ENCODE measurements at regions not wholly inside any gene's neighbourhood (a gene's known extent, or its start where the extent isn't known, plus 50 kb on each side); places are given as distances from the start of the nearest gene placed in this dataset.

GRCh38 chr3:6251612-6252400 is 609.1 kb upstream of the GRM7 start:
- TF ChIP-seq CTCF (conservative IDR thresholded peaks at IDR 0.05; ENCODE audit: low read length) = no peak
- no peak overlapping the region for H3K4me3 ChIP-seq (ENCODE audit: low read length)
- DNase-seq (ENCODE audit: low read depth) = no peak

- no peak overlapping the region for H3K4me3 ChIP-seq (ENCODE audit: low read length)
- DNase-seq (ENCODE audit: low read depth) = no peak
- TF ChIP-seq CTCF (conservative IDR thresholded peaks at IDR 0.05; ENCODE audit: low read length) = no peak
Measured at GRCh38 chr3:6254490-6254889, 606.4 kb upstream of the GRM7 start.

- TF ChIP-seq CTCF (conservative IDR thresholded peaks at IDR 0.05; ENCODE audit: low read length) = no peak
- DNase-seq (ENCODE audit: low read depth) = no peak
- H3K4me3 ChIP-seq (ENCODE audit: low read length) = no peak overlapping the region
Measured at GRCh38 chr3:6255229-6255628, 605.7 kb upstream of the GRM7 start.

DNA sequence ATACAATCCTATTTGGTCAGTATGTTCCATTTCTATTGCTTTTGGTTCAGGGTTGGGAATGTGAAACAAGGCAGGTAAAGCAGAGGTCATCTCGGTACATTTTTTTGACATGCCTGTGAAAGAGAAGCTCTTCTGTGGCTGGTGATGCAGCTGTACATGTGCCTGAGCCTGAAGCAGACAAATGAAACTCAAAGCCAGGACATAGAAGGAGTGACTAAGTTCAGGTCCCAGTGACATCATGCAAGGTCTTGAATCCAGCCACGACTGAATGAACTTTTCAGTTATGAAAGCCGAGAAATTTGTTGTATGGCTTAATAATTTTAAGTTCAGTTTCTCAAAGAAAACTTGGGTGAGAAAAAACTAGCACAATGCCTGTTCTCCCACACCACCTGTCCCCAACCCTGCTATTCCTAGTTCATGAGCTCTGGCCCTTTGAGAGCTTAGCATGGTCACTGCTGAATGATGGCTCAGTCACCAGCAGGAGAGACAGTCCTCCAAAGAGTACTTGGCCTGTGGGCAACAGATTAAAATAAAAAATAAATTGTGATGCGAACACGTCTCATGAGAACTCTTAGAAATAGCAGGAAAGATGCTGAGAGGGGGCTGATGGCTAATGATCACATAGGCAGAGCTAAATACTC is 600.2 kb upstream of the GRM7 start:
- no peak for TF ChIP-seq CTCF (conservative IDR thresholded peaks at IDR 0.05; ENCODE audit: low read length)
- no peak for DNase-seq (ENCODE audit: low read depth)
- no peak overlapping the region for H3K4me3 ChIP-seq (ENCODE audit: low read length)

- no peak for TF ChIP-seq CTCF (conservative IDR thresholded peaks at IDR 0.05; ENCODE audit: low read length)
- H3K4me3 ChIP-seq (ENCODE audit: low read length) = no peak overlapping the region
- DNase-seq (ENCODE audit: low read depth) = no peak
Measured at GRCh38 chr3:6262010-6262409, 598.9 kb upstream of the GRM7 start.

- no peak for TF ChIP-seq CTCF (conservative IDR thresholded peaks at IDR 0.05; ENCODE audit: low read length)
- no peak overlapping the region for H3K4me3 ChIP-seq (ENCODE audit: low read length)
Measured at GRCh38 chr3:6264036-6264435, 596.9 kb upstream of the GRM7 start.

GRCh38 chr3:6264906-6265305 is 596.0 kb upstream of the GRM7 start:
- no peak overlapping the region for H3K4me3 ChIP-seq (ENCODE audit: low read length)
- no peak for TF ChIP-seq CTCF (conservative IDR thresholded peaks at IDR 0.05; ENCODE audit: low read length)
- DNase-seq (ENCODE audit: low read depth) = no peak

More at GRCh38 chr3:6264036-6264435, 596.9 kb upstream of the GRM7 start:
- no peak for DNase-seq (ENCODE audit: low read depth)

Measured in AG10803 (cell line).